Tibial nerve (tissue), 3 donors: ENCODE measurements at regions not wholly inside any gene's neighbourhood (a gene's known extent, or its start where the extent isn't known, plus 50 kb on each side); places are given as distances from the start of the nearest gene placed in this dataset.

Experiments used
- CTCF ChIP-seq, 5 experiments: fragments of 200-600 bp in 3 of 5; fragments of 450-650 bp in 2 of 5; sonication (generic) in 3 of 5; IDR thresholded peaks; one replicate each; pipeline ENCODE4 v1.5.1; 2016 to 2019; ENCODE audit warnings: antibody characterized with exemption in 5 of 5, mild to moderate bottlenecking in 3 of 5, moderate library complexity in 2 of 5
- POLR2A ChIP-seq, 2 donors: fragments of 450-650 bp; IDR thresholded peaks; one replicate each; pipeline ENCODE4 v1.6.1; 2017; ENCODE audit warnings: antibody characterized with exemption in 2 of 2, mild to moderate bottlenecking in 2 of 2, moderate library complexity in 2 of 2

- no peak for TF ChIP-seq CTCF (IDR thresholded peaks at IDR 0.05)
- TF ChIP-seq POLR2A (IDR thresholded peaks at IDR 0.05) = no peak
Observed at GRCh38 chr1:67883069-67883468, 49.8 kb upstream of the GNG12 start.
